ENCODE measurements at regions not wholly inside any gene's neighbourhood (a gene's known extent, or its start where the extent isn't known, plus 50 kb on each side); places are given as distances from the start of the nearest gene placed in this dataset.
"Not testable (repeated sequence)": the region's sequence is repeated elsewhere in the genome, so short reads cannot be mapped to it uniquely, and the experiment has no call there.

GRCh38 chr18:5830902-5831301 is 64.4 kb downstream of the TMEM200C start:
- DNase-seq (ENCODE audit: low spot score), result not testable (repeated sequence)

- DNase-seq (ENCODE audit: low spot score), result no peak
Measured at GRCh38 chr18:5828913-5829312, 66.4 kb downstream of the TMEM200C start.

GRCh38 chr18:5825663-5826062 is 69.7 kb downstream of the TMEM200C start:
- DNase-seq (ENCODE audit: low spot score), result no peak

- DNase-seq (ENCODE audit: low spot score), result no peak
Measured at GRCh38 chr18:5824370-5824984, 70.8 kb downstream of the TMEM200C start.

DNA sequence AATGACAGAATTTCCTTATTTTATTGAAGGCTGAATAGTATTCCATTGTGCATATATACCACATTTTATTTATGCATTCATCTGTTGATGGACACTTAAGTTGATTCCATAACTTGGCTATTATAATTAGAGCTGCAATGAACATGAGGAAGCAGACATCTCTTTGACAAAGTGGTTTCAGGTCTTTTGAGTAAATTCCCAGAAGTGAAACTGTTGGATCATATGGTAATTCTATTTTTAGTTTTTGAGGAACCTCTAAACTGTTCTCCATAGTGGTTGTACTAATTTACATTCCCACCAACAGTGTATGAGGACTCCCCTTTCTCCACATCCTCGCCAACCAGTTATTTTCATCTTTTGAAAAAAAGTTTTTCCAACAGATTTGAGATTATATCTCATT is 77.5 kb downstream of the TMEM200C start:
- DNase-seq (ENCODE audit: low spot score), result no peak

- no peak for DNase-seq (ENCODE audit: low spot score)
Measured at GRCh38 chr18:5806860-5807259, 88.5 kb downstream of the TMEM200C start.

GRCh38 chr18:5787936-5788335 is 107.4 kb downstream of the TMEM200C start:
- DNase-seq (ENCODE audit: low spot score), result no peak

DNA sequence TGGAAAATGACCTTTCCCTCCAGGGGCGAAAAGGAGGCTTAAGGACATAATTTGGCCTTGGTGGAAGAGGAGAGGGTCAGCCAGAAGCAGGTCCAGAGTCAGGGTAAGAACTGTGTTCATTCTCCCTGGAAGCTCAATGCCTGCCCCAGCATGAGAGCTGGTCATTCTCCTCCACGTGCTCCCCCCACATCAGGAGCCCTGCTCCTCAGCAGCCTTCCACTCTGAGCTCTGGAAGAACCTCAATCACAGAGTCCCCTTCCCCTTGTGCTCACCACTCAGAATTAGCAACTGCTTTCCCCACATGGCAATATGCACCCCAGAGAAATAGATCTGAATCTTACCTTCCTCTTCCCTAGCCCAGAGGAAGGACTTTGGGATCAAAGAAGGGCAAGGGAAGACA is 115.4 kb downstream of the TMEM200C start:
- no peak for DNase-seq (ENCODE audit: low spot score)

GRCh38 chr18:5772306-5773105 is 122.8 kb downstream of the TMEM200C start:
- no peak for DNase-seq (ENCODE audit: low spot score)

DNA sequence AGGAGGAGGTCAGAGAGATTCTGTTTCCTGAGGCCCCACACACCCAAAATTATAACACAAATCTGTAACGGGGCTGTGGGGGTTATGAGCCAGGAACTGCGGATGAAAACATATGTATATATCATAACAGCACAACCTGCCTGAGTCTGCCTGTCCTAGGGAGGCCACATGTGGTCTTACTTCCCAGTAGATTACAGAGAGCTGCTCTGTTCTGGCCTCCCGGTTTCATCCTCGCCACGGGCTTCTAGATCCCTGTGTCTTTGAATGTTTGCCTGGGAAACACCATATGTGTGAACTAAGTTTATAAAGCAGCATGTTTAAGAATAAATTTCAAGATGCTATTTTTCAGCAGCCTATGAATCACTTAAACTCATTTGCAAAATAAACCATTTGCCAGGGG is 124.0 kb downstream of the TMEM200C start:
- no peak for DNase-seq (ENCODE audit: low spot score)

DNA sequence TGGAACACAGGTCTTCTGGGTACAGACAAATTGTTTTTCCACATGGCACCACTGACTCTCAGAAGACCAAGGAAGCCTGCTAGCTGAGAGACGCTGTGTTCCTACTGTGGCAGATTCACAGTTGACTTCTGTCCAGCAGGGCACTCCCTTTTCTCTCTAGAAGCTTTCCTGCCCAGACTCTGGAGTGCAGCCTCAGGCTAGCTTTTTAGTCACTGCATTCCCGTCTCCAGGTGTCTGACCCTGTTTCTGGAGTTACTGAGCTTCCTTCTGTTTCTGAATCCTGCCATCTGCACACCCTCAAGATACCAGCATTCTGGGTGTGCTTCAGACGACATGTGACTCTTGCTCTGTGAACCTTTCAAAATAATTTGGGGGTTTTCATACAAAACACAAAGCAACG is 125.1 kb downstream of the TMEM200C start:
- DNase-seq (ENCODE audit: low spot score), result no peak

- DNase-seq (ENCODE audit: low spot score), result no peak
Measured at GRCh38 chr18:5768454-5768853, 126.9 kb downstream of the TMEM200C start.

GRCh38 chr18:5759194-5759593 is 136.1 kb downstream of the TMEM200C start:
- DNase-seq (ENCODE audit: low spot score), result no peak

- no peak for DNase-seq (ENCODE audit: low spot score)
Measured at GRCh38 chr18:5756823-5757222, 138.5 kb downstream of the TMEM200C start.

DNA sequence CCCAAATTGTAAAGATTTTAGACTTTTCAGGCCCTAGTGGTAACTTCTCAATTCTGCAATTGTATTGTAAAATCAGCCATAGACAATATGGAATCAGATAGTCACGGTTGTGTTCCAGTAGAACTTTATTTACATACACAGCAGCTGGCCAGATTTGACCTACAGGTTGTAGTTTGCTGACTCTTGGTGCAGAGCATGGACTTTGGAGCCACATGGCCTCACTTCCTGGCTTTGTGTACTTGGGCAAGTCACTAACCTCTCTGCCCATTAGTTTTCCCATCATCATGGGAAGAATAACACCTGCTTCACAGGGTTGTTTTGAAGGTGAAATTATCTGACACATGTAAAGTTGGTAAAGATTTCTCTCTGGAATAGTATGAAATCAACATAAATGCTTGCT is 147.6 kb downstream of the TMEM200C start:
- no peak for DNase-seq (ENCODE audit: low spot score)

GRCh38 chr18:5746844-5747243 is 148.5 kb downstream of the TMEM200C start:
- no peak for DNase-seq (ENCODE audit: low spot score)

GRCh38 chr18:5744659-5745058 is 150.7 kb downstream of the TMEM200C start:
- DNase-seq (ENCODE audit: low spot score), result no peak

GRCh38 chr18:5738526-5738925 is 156.8 kb downstream of the TMEM200C start:
- DNase-seq (ENCODE audit: low spot score), result no peak

DNA sequence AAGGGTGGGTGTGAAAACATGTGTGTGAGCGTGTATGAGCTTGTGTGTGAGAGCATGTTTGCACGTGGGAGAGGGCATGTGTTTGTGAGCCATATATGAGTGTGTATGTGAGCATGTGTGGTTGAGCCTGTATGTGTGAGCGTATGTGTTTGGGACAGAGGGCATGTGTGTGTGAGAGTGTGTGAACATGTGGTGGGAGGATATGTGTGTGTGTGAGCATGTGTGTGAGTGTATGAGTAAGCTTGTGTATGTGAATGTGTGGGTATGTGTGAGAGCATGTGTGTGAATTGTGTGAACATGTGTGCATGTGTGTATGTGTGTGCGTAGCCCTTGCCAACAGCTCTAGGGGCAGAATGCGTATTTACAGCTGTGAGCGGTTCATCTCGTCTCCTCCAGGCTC is 163.0 kb downstream of the TMEM200C start:
- no peak for DNase-seq (ENCODE audit: low spot score)

GRCh38 chr18:5729983-5730699 is 165.2 kb downstream of the TMEM200C start:
- no peak for DNase-seq (ENCODE audit: low spot score)

DNA sequence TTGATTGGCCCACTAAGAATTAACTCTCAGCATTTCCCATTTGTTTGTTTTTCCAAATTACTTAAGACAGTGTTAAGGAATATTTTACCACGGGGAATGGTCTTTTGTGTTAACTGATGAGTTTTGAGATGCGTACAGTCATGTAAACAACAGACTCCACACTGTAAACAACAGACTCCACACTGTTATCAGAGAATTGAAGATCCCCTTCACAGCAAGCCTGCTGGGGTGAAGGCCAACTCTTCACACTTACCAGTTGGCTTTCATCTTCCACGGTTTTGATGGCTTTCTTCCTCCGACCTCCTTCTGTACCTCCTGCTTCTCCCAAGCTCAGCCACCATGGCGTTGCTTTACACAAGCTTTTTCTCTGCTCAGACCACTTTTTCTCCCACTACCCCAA is 166.8 kb downstream of the TMEM200C start:
- no peak for DNase-seq (ENCODE audit: low spot score)

GRCh38 chr18:5726011-5726410 is 169.3 kb downstream of the TMEM200C start:
- DNase-seq (ENCODE audit: low spot score), result no peak

GRCh38 chr18:5721924-5722323 is 173.4 kb downstream of the TMEM200C start:
- no peak for DNase-seq (ENCODE audit: low spot score)

Measured in AG08396 (cell line).